ENCODE measurements at regions not wholly inside any gene's neighbourhood (a gene's known extent, or its start where the extent isn't known, plus 50 kb on each side); places are given as distances from the start of the nearest gene placed in this dataset.

GRCh38 chr4:53659737-53660136, 68.5 kb upstream of the LNX1 start:
- no peak for DNase-seq
- no peak overlapping the region for H3K4me3 ChIP-seq
- TF ChIP-seq CTCF (IDR thresholded peaks at IDR 0.05), result no peak
- peaks cover 2% of the 10 kb centered on the region for H3K4me1 ChIP-seq
- no peaks in the 10 kb centered on the region for H3K27me3 ChIP-seq (ENCODE audit: low read depth)
- no peak overlapping the region for H3K27ac ChIP-seq
- intact Hi-C loops (cut with DNase I), result no loop called here
- no peaks in the 10 kb centered on the region for H3K9me3 ChIP-seq
- no peaks in the 10 kb centered on the region for H3K36me3 ChIP-seq
- no peak for ATAC-seq

GRCh38 chr4:53659112-53659511, 67.8 kb upstream of the LNX1 start:
- no peak overlapping the region for H3K4me3 ChIP-seq
- no peak overlapping the region for H3K27ac ChIP-seq
- no peak for TF ChIP-seq CTCF (IDR thresholded peaks at IDR 0.05)
- H3K36me3 ChIP-seq, result no peaks in the 10 kb centered on the region
- DNase-seq (no peak), ATAC-seq (no peak)
- intact Hi-C loops (cut with DNase I), result no loop called here
- H3K27me3 ChIP-seq (ENCODE audit: low read depth), result no peaks in the 10 kb centered on the region
- peaks cover 8% of the 10 kb centered on the region for H3K4me1 ChIP-seq
- H3K9me3 ChIP-seq, result no peaks in the 10 kb centered on the region

- ATAC-seq, result no peak
- intact Hi-C loops (cut with DNase I), result no loop called here
Observed at GRCh38 chr4:53658029-53658428, 66.7 kb upstream of the LNX1 start.

GRCh38 chr4:53656421-53656981, 65.2 kb upstream of the LNX1 start:
- Histone ChIP-seq H3K4me3 (no peak overlapping the region), H3K27me3 (ENCODE audit: low read depth) (no peaks in the 10 kb centered on the region), H3K27ac (peak overlapping the region; percentile 19), H3K36me3 (no peaks in the 10 kb centered on the region), H3K4me1 (peaks cover 25% of the 10 kb centered on the region), H3K9me3 (no peaks in the 10 kb centered on the region)
- DNase-seq (no peak), ATAC-seq (peak in 1 of 2 donors; percentile 44)
- intact Hi-C loops (cut with DNase I), result no loop called here
- TF ChIP-seq CTCF (IDR thresholded peaks at IDR 0.05), result peak; percentile 27

More at GRCh38 chr4:53658029-53658428, 66.7 kb upstream of the LNX1 start:
- peaks cover 19% of the 10 kb centered on the region for H3K4me1 ChIP-seq
- no peaks in the 10 kb centered on the region for H3K9me3 ChIP-seq
- no peak overlapping the region for H3K4me3 ChIP-seq
- DNase-seq, result no peak
- H3K36me3 ChIP-seq, result no peaks in the 10 kb centered on the region
- TF ChIP-seq CTCF (IDR thresholded peaks at IDR 0.05), result no peak
- no peaks in the 10 kb centered on the region for H3K27me3 ChIP-seq (ENCODE audit: low read depth)
- no peak overlapping the region for H3K27ac ChIP-seq

GRCh38 chr4:53654300-53654758, 63.0 kb upstream of the LNX1 start:
- intact Hi-C loops (cut with DNase I), result no loop called here

More at GRCh38 chr4:53654300-53654758, 63.0 kb upstream of the LNX1 start:
- Histone ChIP-seq H3K27ac (peak overlapping the region; percentile 8), H3K27me3 (ENCODE audit: low read depth) (no peaks in the 10 kb centered on the region), H3K4me3 (no peak overlapping the region), H3K36me3 (no peaks in the 10 kb centered on the region), H3K4me1 (peaks cover 32% of the 10 kb centered on the region), H3K9me3 (no peaks in the 10 kb centered on the region)
- ATAC-seq (no peak), DNase-seq (no peak)
- no peak for TF ChIP-seq CTCF (IDR thresholded peaks at IDR 0.05)
